ENCODE measurements at regions not wholly inside any gene's neighbourhood (a gene's known extent, or its start where the extent isn't known, plus 50 kb on each side); places are given as distances from the start of the nearest gene placed in this dataset.

DNA sequence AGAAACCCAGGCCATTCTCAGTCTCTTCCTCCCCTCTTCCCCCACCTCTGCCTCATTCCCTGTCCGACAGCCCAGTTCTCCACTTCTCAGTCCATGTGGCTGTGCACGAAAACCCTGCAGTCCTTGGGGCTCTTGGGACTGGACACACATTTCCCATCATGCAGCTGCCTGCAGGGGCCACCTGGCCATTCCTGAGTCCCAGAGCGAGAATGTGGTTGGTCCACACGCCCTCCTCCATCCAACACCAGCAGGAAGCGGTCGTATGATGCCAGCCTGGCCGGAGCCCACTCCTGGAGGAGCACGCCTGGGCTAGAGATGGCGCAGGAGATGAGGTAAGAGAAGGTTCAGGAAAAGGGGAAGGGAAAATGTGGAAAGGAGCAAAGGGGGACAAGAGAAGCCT, 222.5 kb downstream of the USP6NL start:
- TF ChIP-seq, protein P1, sequence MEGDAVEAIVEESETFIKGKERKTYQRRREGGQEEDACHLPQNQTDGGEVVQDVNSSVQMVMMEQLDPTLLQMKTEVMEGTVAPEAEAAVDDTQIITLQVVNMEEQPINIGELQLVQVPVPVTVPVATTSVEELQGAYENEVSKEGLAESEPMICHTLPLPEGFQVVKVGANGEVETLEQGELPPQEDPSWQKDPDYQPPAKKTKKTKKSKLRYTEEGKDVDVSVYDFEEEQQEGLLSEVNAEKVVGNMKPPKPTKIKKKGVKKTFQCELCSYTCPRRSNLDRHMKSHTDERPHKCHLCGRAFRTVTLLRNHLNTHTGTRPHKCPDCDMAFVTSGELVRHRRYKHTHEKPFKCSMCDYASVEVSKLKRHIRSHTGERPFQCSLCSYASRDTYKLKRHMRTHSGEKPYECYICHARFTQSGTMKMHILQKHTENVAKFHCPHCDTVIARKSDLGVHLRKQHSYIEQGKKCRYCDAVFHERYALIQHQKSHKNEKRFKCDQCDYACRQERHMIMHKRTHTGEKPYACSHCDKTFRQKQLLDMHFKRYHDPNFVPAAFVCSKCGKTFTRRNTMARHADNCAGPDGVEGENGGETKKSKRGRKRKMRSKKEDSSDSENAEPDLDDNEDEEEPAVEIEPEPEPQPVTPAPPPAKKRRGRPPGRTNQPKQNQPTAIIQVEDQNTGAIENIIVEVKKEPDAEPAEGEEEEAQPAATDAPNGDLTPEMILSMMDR (IDR thresholded peaks at IDR 0.05; ENCODE audit: insufficient read depth, low read depth, low read length), result no peak
- TF ChIP-seq EZH2 (IDR thresholded peaks at IDR 0.05; ENCODE audit: insufficient read depth, low read length), result no peak
